K562 (cell line): ENCODE measurements at regions not wholly inside any gene's neighbourhood (a gene's known extent, or its start where the extent isn't known, plus 50 kb on each side); places are given as distances from the start of the nearest gene placed in this dataset.

Source experiments
- ATAC-seq: fragments of 200-7000 bp; cut with Tn5 transposase; 3 replicates; pipeline ENCODE4 v1.9.1; 2020; ENCODE audit warnings: moderate library complexity
- BruUV-seq: library from RNA; stranded (reverse); fragments of 400-500 nt; replicated peaks from 2 replicates; lab custom pipeline; 2021; lab: Mats Ljungman, UMichigan
- CTCF ChIA-PET: fragments of 300-600 bp; formaldehyde crosslinking; extraction: SDS; loops from one replicate; lab custom pipeline; 2021; ENCODE audit warnings: low intra/inter-chr PET ratio; lab: Yijun Ruan, JAX
- POLR2A ChIA-PET: fragments of 300-600, 350-650 bp; sonication (Branson Sonifier 250); formaldehyde crosslinking; extraction: SDS; loops from one replicate; lab custom pipeline; 2021; ENCODE audit warnings: antibody characterized with exemption, inconsistent platforms; lab: Yijun Ruan, JAX
- DNase-seq, 4 experiments: peaks; one replicate each; pipeline versions ENCODE4 v3.0.0 to v3.0.0-alpha.2; 2011 to 2018; ENCODE audit warnings: low spot score in 3 of 4, mixed read lengths in 3 of 4; ENCODE audit errors: extremely low read depth in 1 of 4
- FAIRE-seq: peaks from 2 replicates; lab custom pipeline; 2011; peaks lifted over from hg19 to GRCh38; lab: Jason Lieb, UNC
- H2AFZ ChIP-seq: 2 replicates; pipeline ENCODE4 v1.6.0; 2011; ENCODE audit warnings: low read depth, low read length, control low read depth, inconsistent platforms
- H3K27ac ChIP-seq: fragments of 200-600 bp; 3 replicates; pipeline ENCODE4 v1.8.0; 2011; ENCODE audit warnings: low read depth, mild to moderate bottlenecking, control low read depth, inconsistent platforms, low read length, moderate library complexity, mixed read lengths; ENCODE audit errors: extremely low read depth
- H3K27me3 ChIP-seq, 2 experiments: fragments of 300-600 bp in 1 of 2; 2 replicates in 1 of 2; 3 replicates in 1 of 2; pipeline versions ENCODE4 v1.6.0 to v1.8.0; 2011; ENCODE audit warnings: inconsistent platforms in 2 of 2, low read length in 2 of 2, mild to moderate bottlenecking in 1 of 2, mixed read lengths in 1 of 2, moderate library complexity in 1 of 2; ENCODE audit not compliant: control insufficient read depth in 2 of 2, insufficient read depth in 2 of 2
- H3K36me3 ChIP-seq: fragments of 300-600 bp; 3 replicates; pipeline ENCODE4 v1.8.0; 2011; ENCODE audit warnings: mild to moderate bottlenecking, low read length, inconsistent platforms; ENCODE audit not compliant: control insufficient read depth, insufficient read depth
- H3K4me1 ChIP-seq, 2 experiments: fragments of 200-600 bp in 1 of 2; replicated peaks in 1 of 2; 2 replicates in 1 of 2; 3 replicates in 1 of 2; pipeline versions ENCODE4 v1.5.1 to v1.8.0; 2011; ENCODE audit warnings: inconsistent platforms in 2 of 2, low read length in 2 of 2, mild to moderate bottlenecking in 1 of 2, mixed read lengths in 1 of 2, moderate library complexity in 1 of 2; ENCODE audit not compliant: control insufficient read depth in 2 of 2, insufficient read depth in 2 of 2
- H3K4me2 ChIP-seq: 2 replicates; pipeline ENCODE4 v1.6.1; 2011; ENCODE audit warnings: low read length, control low read depth, inconsistent platforms, mixed read lengths; ENCODE audit not compliant: insufficient read depth
- H3K4me3 ChIP-seq: fragments of 200-600 bp; sonication (generic), shearing (Covaris generic); 2 replicates; pipeline ENCODE4 v1.5.1; 2016; ENCODE audit warnings: control low read depth, inconsistent platforms
- H3K79me2 ChIP-seq: fragments of 200-600 bp; 3 replicates; pipeline ENCODE4 v1.8.0; 2011; ENCODE audit warnings: low read length, inconsistent platforms; ENCODE audit not compliant: control insufficient read depth, insufficient read depth
- H3K9ac ChIP-seq, 2 experiments: 2 replicates each; pipeline versions ENCODE4 v1.6.0 to v1.6.1; 2011; ENCODE audit warnings: low read depth in 2 of 2, low read length in 2 of 2, control low read depth in 1 of 2, inconsistent platforms in 1 of 2, mild to moderate bottlenecking in 1 of 2, mixed read lengths in 1 of 2; ENCODE audit not compliant: insufficient read depth in 1 of 2
- H3K9me1 ChIP-seq: one replicate; pipeline ENCODE4 v1.6.0; 2011; ENCODE audit warnings: inconsistent platforms, mild to moderate bottlenecking, low read length, moderate library complexity; ENCODE audit not compliant: control insufficient read depth, insufficient read depth
- H3K9me3 ChIP-seq: replicated peaks from 2 replicates; pipeline ENCODE4 v1.5.1; 2011; ENCODE audit warnings: low read depth, low read length, inconsistent platforms; ENCODE audit not compliant: control insufficient read depth, insufficient read depth
- H4K20me1 ChIP-seq: replicated peaks from 2 replicates; pipeline ENCODE4 v1.6.1; 2011; ENCODE audit warnings: low read length, inconsistent platforms, mixed read lengths; ENCODE audit not compliant: control insufficient read depth, insufficient read depth
- ATF4 ChIP-seq: fragments of 450-650 bp; formaldehyde crosslinking; IDR thresholded peaks from 2 replicates; pipeline ENCODE4 v1.4.0; 2022; ENCODE audit warnings: mild to moderate bottlenecking, moderate library complexity
- CTBP1 ChIP-seq: fragments of 450-650 bp; IDR thresholded peaks from 2 replicates; pipeline ENCODE4 v1.6.1; 2016; ENCODE audit warnings: borderline replicate concordance
- ETV5 ChIP-seq: sonication (generic); formaldehyde crosslinking; IDR thresholded peaks from 2 replicates; pipeline ENCODE4 v1.4.0; 2020; ENCODE audit warnings: low read depth, mild to moderate bottlenecking, missing genetic modification reagents
- NELFE ChIP-seq: IDR thresholded peaks from 2 replicates; pipeline ENCODE4 v1.6.1; 2011; ENCODE audit warnings: mild to moderate bottlenecking; ENCODE audit not compliant: insufficient read depth, insufficient read length
- RAD21 ChIP-seq, 2 experiments: fragments of 250-450 bp in 1 of 2; fragments of 450-650 bp in 1 of 2; sonication (Bioruptor Pico) in 1 of 2; formaldehyde crosslinking in 1 of 2; IDR thresholded peaks in 1 of 2; conservative IDR thresholded peaks in 1 of 2; 2 replicates each; pipeline versions ENCODE4 v1.4.0 to v1.8.0; 2020 to 2022; ENCODE audit warnings: mild to moderate bottlenecking in 2 of 2, moderate library complexity in 1 of 2
- ZNF175 ChIP-seq: fragments of 200-800 bp; sonication (Bioruptor generic); IDR thresholded peaks from 2 replicates; pipeline ENCODE4 v1.6.1; 2016; ENCODE audit warnings: low read depth, mild to moderate bottlenecking, missing genetic modification characterization, missing compliant biosample characterization
- WGBS: fragments of 100-300 bp; shearing (Covaris generic); methylation state at CpG from one replicate; pipeline ENCODE4 v1.1.6; 2016; ENCODE audit warnings: low coverage, mixed read lengths; ENCODE audit not compliant: insufficient coverage; ENCODE audit errors: missing lambda C conversion rate; 5-methylcytosine and 5-hydroxymethylcytosine counted together
- in situ Hi-C: fragments of 300-500 bp; cut with MboI; formaldehyde crosslinking; loops from 4 replicates; pipeline ENCODE4 v1.15.0; 2018; ENCODE audit warnings: inconsistent platforms, mixed read lengths
- intact Hi-C: fragments of 100-400 bp; cut with micrococcal nuclease; formaldehyde crosslinking; loops from 2 replicates; pipeline ENCODE4 v1.14.2; 2022

- TF ChIP-seq ATF4, result no peak
- TF ChIP-seq RAD21 (CRISPR knock-in tag; conservative IDR thresholded peaks at IDR 0.05 in 1 of 2, IDR thresholded peaks at IDR 0.05 in 1 of 2), result no peak
- TF ChIP-seq NELFE, result no peak
Observed at GRCh38 chr2:240347373-240347940, 88.0 kb upstream of the GPC1 start (continued).

- intact Hi-C loops, result no loop called here
- Histone ChIP-seq H4K20me1 (no peaks in the 10 kb centered on the region), H3K36me3 (no peaks in the 10 kb centered on the region), H3K9me3 (no peaks in the 10 kb centered on the region), H2AFZ (no peak overlapping the region), H3K27me3 (peaks cover 2 to 45% of the 10 kb centered on the region in 2 experiments; a peak in 1 of 5 replicates), H3K4me3 (no peak overlapping the region), H3K27ac (no peak overlapping the region), H3K4me1 (no peaks in the 10 kb centered on the region), H3K9me1 (no peaks in the 10 kb centered on the region), H3K4me2 (no peak overlapping the region), H3K79me2 (no peaks in the 10 kb centered on the region), H3K9ac (no peak overlapping the region)
- TF ChIP-seq ETV5 (no peak), ZNF175 (CRISPR knock-in tag) (no peak), CTBP1 (no peak)
- ChIA-PET POLR2A (interaction anchor here (0.6 kb wide), 1 partner anchor 40 kb away, joined by 3 read pairs; no protein-coding TSS in a partner anchor), CTCF (no interaction called here)
- DNase-seq (no peak), ATAC-seq (no peak), FAIRE-seq (no peak)
- WGBS, result 5% methylated on average over 7 of the region's 8 CpGs
- in situ Hi-C loops, result no loop called here
- BruUV-seq, result no TSS peak
Observed at GRCh38 chr2:240347949-240348500, 87.4 kb upstream of the GPC1 start.
